Activated CD4-positive, alpha-beta T cell treated with anti-CD3 and anti-CD28 coated beads, Interleukin-2, amount 10 ng/mL, durations not matched to agents 7 days and 5 days (primary cell): ENCODE measurements at regions not wholly inside any gene's neighbourhood (a gene's known extent, or its start where the extent isn't known, plus 50 kb on each side); places are given as distances from the start of the nearest gene placed in this dataset.
"Not testable (repeated sequence)": the region's sequence is repeated elsewhere in the genome, so short reads cannot be mapped to it uniquely, and the experiment has no call there.

ENCODE experiments used
- CTCF ChIA-PET: fragments of 350-600 bp; sonication (Branson Sonifier 250); formaldehyde crosslinking; loops from one replicate; lab custom pipeline; 2021; ENCODE audit warnings: antibody characterized with exemption; lab: Charles Lee
- POLR2A ChIA-PET: fragments of 350-600 bp; sonication (Branson Sonifier 250); formaldehyde crosslinking; loops from one replicate; lab custom pipeline; 2021; ENCODE audit warnings: antibody characterized with exemption; lab: Charles Lee
- DNase-seq: peaks from one replicate; pipeline ENCODE4 v3.0.0-alpha.2; 2020
- H3K27ac Mint-ChIP-seq: one replicate; pipeline ENCODE4 v1.8.0; 2021; ENCODE audit warnings: mild to moderate bottlenecking, moderate library complexity, mixed read lengths
- H3K27me3 Mint-ChIP-seq: one replicate; pipeline ENCODE4 v1.8.0; 2021; ENCODE audit warnings: mixed read lengths
- H3K36me3 Mint-ChIP-seq: one replicate; pipeline ENCODE4 v1.8.0; 2021; ENCODE audit warnings: low read depth, mixed read lengths
- H3K4me1 Mint-ChIP-seq: one replicate; pipeline ENCODE4 v1.8.0; 2021; ENCODE audit warnings: mixed read lengths
- H3K4me3 Mint-ChIP-seq: one replicate; pipeline ENCODE4 v1.8.0; 2021; ENCODE audit warnings: mild to moderate bottlenecking, moderate library complexity, mixed read lengths
- H3K9me3 Mint-ChIP-seq: one replicate; pipeline ENCODE4 v1.8.0; 2021; ENCODE audit warnings: mixed read lengths

- no peaks in the 10 kb centered on the region for H3K4me1 Mint-ChIP-seq
- no peaks in the 10 kb centered on the region for H3K9me3 Mint-ChIP-seq
- no peaks in the 10 kb centered on the region for H3K27me3 Mint-ChIP-seq
- H3K36me3 Mint-ChIP-seq: no peaks in the 10 kb centered on the region
- DNase-seq: no peak
- POLR2A ChIA-PET: no interaction called here
- H3K27ac Mint-ChIP-seq: no peak overlapping the region
- H3K4me3 Mint-ChIP-seq: no peak overlapping the region
- CTCF ChIA-PET: no interaction called here
Measured at GRCh38 chr1:181894439-181894859, 167.1 kb downstream of the ZNF648 start.

GRCh38 chr1:181893937-181894336 is 167.6 kb downstream of the ZNF648 start:
- ChIA-PET POLR2A (no interaction called here), CTCF (no interaction called here)
- H3K27me3 Mint-ChIP-seq: no peaks in the 10 kb centered on the region
- H3K4me1 Mint-ChIP-seq: no peaks in the 10 kb centered on the region
- no peaks in the 10 kb centered on the region for H3K36me3 Mint-ChIP-seq
- no peaks in the 10 kb centered on the region for H3K9me3 Mint-ChIP-seq
- no peak overlapping the region for H3K4me3 Mint-ChIP-seq
- no peak for DNase-seq
- H3K27ac Mint-ChIP-seq: no peak overlapping the region

- H3K36me3 Mint-ChIP-seq, H3K4me3 Mint-ChIP-seq, H3K27ac Mint-ChIP-seq, H3K4me1 Mint-ChIP-seq, H3K9me3 Mint-ChIP-seq, H3K27me3 Mint-ChIP-seq, POLR2A ChIA-PET, CTCF ChIA-PET, DNase-seq: not testable (repeated sequence)
Measured at GRCh38 chr1:181893150-181893549, 168.4 kb downstream of the ZNF648 start.

- no peak overlapping the region for H3K27ac Mint-ChIP-seq
- ChIA-PET CTCF (no interaction called here), POLR2A (no interaction called here)
- H3K27me3 Mint-ChIP-seq: peaks cover 3% of the 10 kb centered on the region
- H3K4me1 Mint-ChIP-seq: no peaks in the 10 kb centered on the region
- no peak overlapping the region for H3K4me3 Mint-ChIP-seq
- peaks cover 12% of the 10 kb centered on the region for H3K9me3 Mint-ChIP-seq
- no peaks in the 10 kb centered on the region for H3K36me3 Mint-ChIP-seq
- no peak for DNase-seq
Measured at GRCh38 chr1:181872562-181872961, 188.9 kb downstream of the ZNF648 start.

GRCh38 chr1:181863736-181864135 is 197.8 kb downstream of the ZNF648 start:
- Mint-ChIP-seq H3K4me1 (no peaks in the 10 kb centered on the region), H3K27me3 (peaks cover 2% of the 10 kb centered on the region), H3K36me3 (no peaks in the 10 kb centered on the region), H3K27ac (no peak overlapping the region), H3K9me3 (peaks cover 2% of the 10 kb centered on the region), H3K4me3 (no peak overlapping the region)
- DNase-seq: no peak
- CTCF ChIA-PET: no interaction called here
- POLR2A ChIA-PET: no interaction called here

GRCh38 chr1:181863006-181863405 is 198.5 kb downstream of the ZNF648 start:
- Mint-ChIP-seq H3K27me3 (peaks cover 2% of the 10 kb centered on the region), H3K9me3 (peaks cover 2% of the 10 kb centered on the region), H3K4me3 (no peak overlapping the region), H3K36me3 (no peaks in the 10 kb centered on the region), H3K27ac (no peak overlapping the region), H3K4me1 (no peaks in the 10 kb centered on the region)
- ChIA-PET CTCF (no interaction called here), POLR2A (no interaction called here)
- DNase-seq: no peak

GRCh38 chr1:181858135-181858534 is 203.4 kb downstream of the ZNF648 start:
- ChIA-PET CTCF (no interaction called here), POLR2A (no interaction called here)
- Mint-ChIP-seq H3K27me3 (no peaks in the 10 kb centered on the region), H3K27ac (no peak overlapping the region), H3K4me1 (no peaks in the 10 kb centered on the region), H3K36me3 (no peaks in the 10 kb centered on the region), H3K9me3 (peaks cover 7% of the 10 kb centered on the region), H3K4me3 (no peak overlapping the region)
- no peak for DNase-seq
